ENCODE measurements at regions not wholly inside any gene's neighbourhood (a gene's known extent, or its start where the extent isn't known, plus 50 kb on each side); places are given as distances from the start of the nearest gene placed in this dataset.

DNA sequence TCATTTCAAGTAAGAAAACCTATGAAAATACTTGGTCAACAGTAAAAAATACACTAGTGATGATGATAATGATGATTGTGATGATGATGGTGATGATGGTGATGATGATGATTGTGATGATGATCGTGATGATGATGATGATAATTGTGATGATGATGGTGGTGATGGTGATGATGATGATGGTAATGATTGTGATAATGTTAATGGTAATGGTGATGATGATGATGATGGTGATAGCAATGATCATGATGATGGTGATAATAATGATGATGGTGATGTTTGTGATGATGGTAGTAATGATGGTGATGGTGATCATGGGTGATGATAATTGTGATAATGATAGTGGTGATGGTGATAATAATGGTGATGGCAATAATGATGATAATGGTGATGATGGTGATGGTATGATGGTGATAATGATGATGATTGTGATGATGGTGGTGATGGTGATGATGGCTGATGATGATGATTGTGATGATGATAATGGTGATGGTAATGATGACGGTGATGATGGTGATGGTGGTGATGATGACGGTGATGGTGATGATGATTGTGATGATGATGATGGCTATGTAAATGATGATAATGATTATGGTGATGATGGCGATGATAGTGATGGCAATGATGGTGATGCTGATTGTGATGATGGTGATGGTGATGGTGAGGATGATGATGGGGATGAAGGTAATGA is 62.1 kb downstream of the VCX3A start:
- no peak for DNase-seq (ENCODE audit: low spot score)

- no peak for DNase-seq (ENCODE audit: low spot score)
Observed at GRCh38 chrX:6468706-6469105, 66.2 kb downstream of the VCX3A start.

DNA sequence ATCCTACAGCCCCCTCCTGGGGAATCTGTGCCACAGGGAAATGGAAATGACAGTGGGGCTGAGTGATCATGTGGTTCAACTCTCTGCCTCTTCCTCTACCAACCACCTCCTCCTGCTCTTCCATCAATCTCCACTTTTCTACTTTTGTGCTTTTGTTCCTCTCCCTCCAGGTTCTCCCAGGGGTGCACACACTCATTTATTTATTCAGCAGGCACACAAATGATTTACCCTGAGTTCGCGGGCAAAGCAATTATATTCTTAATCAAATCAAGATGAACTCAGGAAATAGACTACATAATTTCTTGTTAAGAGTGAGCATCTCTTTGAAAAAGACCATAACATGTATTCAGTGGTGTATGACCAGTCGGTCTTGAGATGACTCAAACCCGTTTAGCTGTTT is 69.2 kb downstream of the VCX3A start:
- DNase-seq (ENCODE audit: low spot score), result no peak

GRCh38 chrX:6464726-6465125 is 70.2 kb downstream of the VCX3A start:
- DNase-seq (ENCODE audit: low spot score), result no peak

GRCh38 chrX:6460893-6461490 is 73.9 kb downstream of the VCX3A start:
- no peak for DNase-seq (ENCODE audit: low spot score)

- no peak for DNase-seq (ENCODE audit: low spot score)
Observed at GRCh38 chrX:6456196-6456595, 78.7 kb downstream of the VCX3A start.

GRCh38 chrX:6449946-6450345 is 85.0 kb downstream of the VCX3A start:
- no peak for DNase-seq (ENCODE audit: low spot score)

GRCh38 chrX:6448003-6448402 is 86.9 kb downstream of the VCX3A start:
- no peak for DNase-seq (ENCODE audit: low spot score)

DNA sequence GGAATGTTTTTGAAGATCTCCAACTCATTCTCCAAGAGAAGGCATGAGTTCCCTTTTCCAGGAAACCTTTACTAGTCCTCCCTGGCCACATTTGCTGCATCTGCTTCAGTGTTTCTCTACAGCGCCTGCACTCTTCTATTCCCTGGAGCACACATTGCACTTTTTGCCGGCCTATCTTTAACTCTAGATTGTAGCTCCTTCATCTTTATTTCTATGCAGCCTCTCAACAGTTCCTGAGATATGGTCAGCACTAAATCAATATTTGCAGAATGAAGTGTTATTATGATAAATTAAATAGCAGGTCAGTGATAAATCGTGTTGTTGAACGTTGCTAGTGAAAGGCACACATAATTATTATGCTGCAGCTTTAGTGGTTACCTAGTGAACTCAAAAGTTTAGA is 88.3 kb downstream of the VCX3A start:
- DNase-seq (ENCODE audit: low spot score), result no peak

- DNase-seq (ENCODE audit: low spot score), result no peak
Observed at GRCh38 chrX:6440648-6441047, 94.3 kb downstream of the VCX3A start.

DNA sequence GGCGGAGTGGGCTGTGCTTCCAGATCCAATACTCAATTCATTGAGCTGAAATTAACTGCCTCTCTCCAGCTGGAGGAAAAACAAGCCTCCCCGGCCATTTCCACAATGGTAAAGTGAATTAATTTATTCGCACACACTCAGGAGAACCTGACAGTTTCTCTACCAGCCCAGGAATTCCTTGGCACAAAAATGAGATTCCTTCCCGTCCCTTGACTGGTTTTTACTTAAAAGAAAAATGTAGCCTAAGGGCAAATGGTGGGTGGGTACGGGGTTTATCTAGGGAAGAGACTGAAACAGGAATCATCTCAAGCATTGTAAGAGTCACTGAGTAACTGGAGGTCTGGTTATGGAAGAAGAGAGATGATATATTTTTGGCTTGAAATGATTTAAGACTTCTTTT is 102.7 kb downstream of the VCX3A start:
- no peak for DNase-seq (ENCODE audit: low spot score)

- no peak for DNase-seq (ENCODE audit: low spot score)
Observed at GRCh38 chrX:6407542-6407941, 127.4 kb downstream of the VCX3A start.

DNA sequence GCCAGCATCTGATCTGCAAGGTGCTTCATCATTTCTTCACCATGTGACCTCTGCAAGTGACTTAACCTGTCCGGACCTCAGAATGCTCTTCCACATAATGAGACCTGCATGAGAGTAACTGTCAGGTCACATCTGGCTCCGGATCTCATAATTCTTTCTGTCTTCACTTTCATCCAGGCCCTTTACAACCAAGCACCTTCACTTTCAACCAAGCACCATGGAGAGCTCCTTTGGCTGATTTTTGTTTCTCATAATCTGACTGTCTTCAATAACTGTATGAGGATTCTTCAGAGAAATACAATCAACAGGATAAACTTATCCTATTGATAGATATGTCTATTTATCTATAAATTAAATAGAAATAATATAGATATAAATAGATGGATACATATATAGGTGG is 148.1 kb downstream of the VCX3A start:
- no peak for DNase-seq (ENCODE audit: low spot score)

DNA sequence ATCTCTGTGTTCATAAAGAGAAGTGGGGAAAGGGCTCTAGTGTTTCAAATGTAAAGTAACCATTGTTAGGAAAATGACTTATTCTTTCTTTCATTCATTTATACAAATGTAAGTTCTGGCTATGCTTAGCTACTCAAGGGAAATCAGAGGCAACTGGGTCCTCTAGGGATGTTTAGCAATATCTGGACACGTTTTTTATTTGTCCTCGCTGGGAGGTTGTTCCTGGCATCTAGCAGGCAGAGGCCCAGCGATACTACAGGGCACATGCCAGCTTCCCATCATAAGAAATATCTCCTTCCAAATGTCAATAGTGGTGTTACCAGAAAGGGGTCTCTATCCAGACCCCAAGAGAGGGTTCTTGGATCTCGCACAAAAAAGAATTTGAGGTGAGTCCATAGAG is 150.0 kb downstream of the VCX3A start:
- DNase-seq (ENCODE audit: low spot score), result no peak

- peak; percentile 2 for DNase-seq (ENCODE audit: low spot score)
Observed at GRCh38 chrX:6384371-6384770, 150.5 kb downstream of the VCX3A start.

DNA sequence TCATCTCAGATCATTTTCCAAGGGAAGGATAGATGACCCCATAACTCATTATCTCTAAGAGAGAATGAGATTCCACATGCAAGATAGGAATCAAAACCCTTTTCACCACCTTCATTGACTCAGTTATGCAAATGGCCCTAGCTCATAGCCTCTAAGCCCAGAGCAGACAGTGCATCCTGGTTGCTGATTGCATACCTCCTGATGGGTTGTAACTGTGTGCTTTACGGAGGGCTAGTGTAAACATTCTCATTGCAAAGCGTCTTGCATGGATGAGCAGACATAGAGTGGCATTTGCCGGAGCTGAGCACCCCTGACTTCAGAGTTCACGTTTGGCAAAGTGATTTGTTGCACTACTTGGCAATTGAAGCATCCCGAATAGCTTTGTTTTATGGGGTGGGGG is 151.0 kb downstream of the VCX3A start:
- no peak for DNase-seq (ENCODE audit: low spot score)

GRCh38 chrX:6383488-6383887 is 151.4 kb downstream of the VCX3A start:
- no peak for DNase-seq (ENCODE audit: low spot score)

GRCh38 chrX:6382284-6382683 is 152.6 kb downstream of the VCX3A start:
- DNase-seq (ENCODE audit: low spot score), result no peak

DNA sequence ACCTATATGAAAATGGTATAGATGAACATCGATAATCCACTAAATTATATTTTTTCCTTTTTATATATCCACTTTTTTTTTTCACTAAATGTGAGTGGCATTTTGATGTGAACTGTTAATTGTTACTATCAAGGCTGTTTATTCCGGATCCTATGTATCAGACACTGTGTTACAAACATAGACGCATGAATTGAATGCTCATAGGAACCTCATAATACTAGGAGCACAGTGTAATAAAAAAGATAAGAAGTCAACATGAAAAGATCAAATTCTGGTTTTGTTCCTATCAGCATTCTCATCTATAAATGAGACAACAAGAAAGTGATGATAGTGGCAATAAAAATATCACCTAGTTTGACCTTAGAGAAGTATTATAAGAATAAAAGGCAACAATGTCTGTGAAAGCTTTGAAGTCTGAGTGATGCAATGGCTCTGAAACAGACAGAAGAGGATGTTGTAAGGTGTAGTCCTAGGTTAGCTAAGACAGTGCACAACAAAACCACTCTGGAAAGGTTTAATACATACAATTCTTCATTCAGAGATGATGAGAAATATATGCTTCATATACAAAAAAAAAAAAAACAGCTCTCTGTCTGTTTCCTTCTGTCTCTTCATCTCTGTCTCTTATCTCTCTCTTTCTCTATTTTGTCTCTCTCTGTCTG is 148.6 kb upstream of the NLGN4X start:
- DNase-seq (ENCODE audit: low spot score), result no peak

DNA sequence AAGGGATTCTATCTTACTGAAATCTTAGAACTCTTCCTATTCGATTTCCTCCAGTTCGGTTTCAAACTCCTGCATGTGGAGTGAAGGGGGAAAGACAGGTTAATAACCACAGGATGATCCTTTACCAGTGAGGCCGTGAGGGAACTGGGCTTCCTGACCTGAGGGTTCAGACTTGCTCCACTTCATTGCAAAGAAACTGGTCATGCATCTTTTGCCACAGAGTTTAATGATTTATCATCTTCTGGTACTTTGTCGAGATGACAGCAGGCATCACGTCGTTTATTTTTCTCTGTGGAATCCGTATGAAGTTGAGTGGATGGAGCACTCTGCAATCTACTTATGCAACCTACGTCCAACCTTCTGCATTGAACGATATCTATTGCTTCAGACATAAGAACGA is 145.9 kb upstream of the NLGN4X start:
- no peak for DNase-seq (ENCODE audit: low spot score)

DNA sequence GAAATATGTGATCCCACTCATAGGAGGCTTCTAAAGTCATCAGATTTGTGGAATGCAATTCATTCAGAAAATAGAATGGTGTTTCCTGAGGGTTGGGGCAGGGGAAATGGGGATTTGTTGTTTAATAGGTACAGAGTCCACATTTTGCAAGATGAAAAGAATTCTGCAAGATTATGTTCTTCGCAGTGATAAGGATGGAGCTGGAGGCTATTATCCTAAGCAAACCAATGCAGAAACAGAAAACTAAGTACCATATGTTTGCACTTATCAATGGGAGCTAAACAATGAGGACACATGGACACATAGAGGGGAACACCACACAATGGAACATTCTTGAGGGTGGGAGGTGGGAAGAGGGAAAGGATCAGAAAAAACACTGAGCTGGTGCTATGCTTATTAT is 144.3 kb upstream of the NLGN4X start:
- DNase-seq (ENCODE audit: low spot score), result no peak

DNA sequence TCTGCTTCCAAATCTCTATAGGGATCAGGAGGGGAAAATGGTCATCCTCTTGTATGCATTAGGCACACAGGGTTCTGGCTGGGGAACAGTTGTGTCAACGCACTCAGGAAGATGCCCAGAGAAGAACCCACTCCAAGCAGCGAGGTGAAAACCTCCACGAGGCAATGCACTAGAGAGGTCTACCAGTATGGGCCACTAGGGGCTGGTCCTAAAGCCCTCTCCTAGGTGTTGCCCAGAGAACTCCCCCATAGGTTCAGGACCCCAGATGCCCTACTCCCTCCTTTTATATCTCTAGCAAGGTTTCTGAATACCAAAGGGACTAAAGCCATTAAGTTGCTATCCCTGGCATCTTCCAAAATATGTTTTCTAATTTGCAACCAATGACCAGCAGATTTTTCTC is 142.7 kb upstream of the NLGN4X start:
- no peak for DNase-seq (ENCODE audit: low spot score)

- DNase-seq (ENCODE audit: low spot score), result peak; percentile 9
Observed at GRCh38 chrX:6363188-6363587, 134.5 kb upstream of the NLGN4X start.

DNA sequence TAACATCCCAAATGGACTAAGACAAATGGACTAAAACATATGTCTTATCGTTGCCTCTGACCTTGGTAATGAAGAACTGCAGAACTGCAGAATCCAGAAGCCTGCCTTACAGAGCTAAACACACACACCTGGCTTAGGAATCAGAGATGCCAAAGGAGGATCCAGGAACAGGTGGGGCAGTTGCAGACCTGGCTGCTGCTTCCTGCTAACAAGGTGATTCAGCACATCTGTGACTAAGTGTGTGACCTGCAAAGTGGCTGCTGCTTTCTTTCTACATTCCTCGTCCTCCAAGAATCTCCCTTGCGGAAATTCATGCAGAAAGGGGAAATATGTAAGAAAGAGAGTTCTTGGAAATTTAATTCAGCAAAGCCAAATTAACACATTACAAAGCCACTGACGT is 96.8 kb upstream of the NLGN4X start:
- DNase-seq (ENCODE audit: low spot score), result no peak

Measured in pons (tissue), 1 donor.